ENCODE measurements at regions not wholly inside any gene's neighbourhood (a gene's known extent, or its start where the extent isn't known, plus 50 kb on each side); places are given as distances from the start of the nearest gene placed in this dataset.
A peak's percentile ranks its signal among the peaks of the same experiment; 100 is the strongest.

DNA sequence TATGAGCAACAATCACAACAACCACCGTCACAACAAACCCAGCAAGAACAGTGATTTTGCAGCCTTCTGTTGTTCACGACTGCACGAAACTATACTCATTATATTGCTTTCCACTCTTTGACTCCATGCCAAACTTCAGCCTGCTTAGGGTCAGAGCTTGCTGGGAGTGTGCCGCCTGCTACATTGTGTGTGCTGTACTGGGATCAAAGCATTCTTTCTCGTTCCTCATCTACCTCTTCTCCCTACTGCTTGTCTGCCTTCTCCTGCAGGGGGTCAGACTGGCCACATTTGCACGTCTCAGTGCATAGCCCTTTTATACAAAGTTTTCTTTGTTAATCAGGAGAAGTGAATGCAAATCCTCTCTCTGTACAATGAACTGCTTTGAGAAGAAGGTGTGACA, 401.6 kb upstream of the CITED2 start:
- TF ChIP-seq ZFX (IDR thresholded peaks at IDR 0.05; ENCODE audit: borderline replicate concordance) = no peak
- TF ChIP-seq, protein P1, sequence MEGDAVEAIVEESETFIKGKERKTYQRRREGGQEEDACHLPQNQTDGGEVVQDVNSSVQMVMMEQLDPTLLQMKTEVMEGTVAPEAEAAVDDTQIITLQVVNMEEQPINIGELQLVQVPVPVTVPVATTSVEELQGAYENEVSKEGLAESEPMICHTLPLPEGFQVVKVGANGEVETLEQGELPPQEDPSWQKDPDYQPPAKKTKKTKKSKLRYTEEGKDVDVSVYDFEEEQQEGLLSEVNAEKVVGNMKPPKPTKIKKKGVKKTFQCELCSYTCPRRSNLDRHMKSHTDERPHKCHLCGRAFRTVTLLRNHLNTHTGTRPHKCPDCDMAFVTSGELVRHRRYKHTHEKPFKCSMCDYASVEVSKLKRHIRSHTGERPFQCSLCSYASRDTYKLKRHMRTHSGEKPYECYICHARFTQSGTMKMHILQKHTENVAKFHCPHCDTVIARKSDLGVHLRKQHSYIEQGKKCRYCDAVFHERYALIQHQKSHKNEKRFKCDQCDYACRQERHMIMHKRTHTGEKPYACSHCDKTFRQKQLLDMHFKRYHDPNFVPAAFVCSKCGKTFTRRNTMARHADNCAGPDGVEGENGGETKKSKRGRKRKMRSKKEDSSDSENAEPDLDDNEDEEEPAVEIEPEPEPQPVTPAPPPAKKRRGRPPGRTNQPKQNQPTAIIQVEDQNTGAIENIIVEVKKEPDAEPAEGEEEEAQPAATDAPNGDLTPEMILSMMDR (IDR thresholded peaks at IDR 0.05) = no peak
- no peak overlapping the region for H3K27ac ChIP-seq

DNA sequence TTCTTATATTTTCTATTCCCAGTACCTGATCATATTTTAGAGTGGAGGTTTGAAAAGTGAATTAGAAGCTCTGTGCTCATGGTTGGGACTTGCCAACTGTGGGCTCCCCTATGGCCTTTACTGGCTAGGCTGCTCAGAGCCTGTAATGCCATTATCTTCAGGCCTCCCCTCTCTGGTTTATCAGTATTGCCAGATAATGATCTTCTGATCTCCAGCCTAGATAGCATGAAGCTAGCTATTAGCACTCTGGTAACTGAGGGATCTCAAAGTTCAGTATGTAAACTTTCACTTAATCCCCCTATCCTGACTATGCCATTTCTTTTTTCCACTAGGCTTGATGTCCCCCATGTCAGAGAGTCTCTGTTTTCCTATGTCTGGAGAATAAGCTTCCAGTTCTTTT, 393.7 kb upstream of the CITED2 start:
- no peak overlapping the region for H3K27ac ChIP-seq
- TF ChIP-seq, protein P1 (IDR thresholded peaks at IDR 0.05) = no peak
- no peak for TF ChIP-seq ZFX (IDR thresholded peaks at IDR 0.05; ENCODE audit: borderline replicate concordance)

DNA sequence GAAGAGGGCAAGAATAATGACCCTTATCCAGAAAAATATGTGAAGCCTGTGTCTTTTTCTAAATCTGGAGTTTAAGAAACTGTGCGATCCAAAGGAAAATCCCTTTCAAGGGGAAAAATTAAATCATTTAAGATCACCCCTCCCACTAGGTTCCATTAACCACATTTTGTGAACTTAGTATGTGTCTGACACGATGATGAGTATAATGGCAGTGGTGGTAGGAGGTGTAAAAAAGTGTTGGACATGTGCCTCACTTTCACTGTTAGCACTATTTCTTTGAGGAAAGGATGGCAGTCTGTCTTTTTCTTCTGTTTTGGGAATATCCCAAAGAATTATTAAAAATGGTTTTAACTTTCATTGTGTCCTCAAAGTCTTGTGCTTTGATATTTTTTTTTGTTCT, 392.3 kb upstream of the CITED2 start:
- H3K27ac ChIP-seq = peak overlapping the region; percentile 52; the same call in 1 of the 2 replicates
- TF ChIP-seq, protein P1 (IDR thresholded peaks at IDR 0.05) = no peak
- no peak for TF ChIP-seq ZFX (IDR thresholded peaks at IDR 0.05; ENCODE audit: borderline replicate concordance)

DNA sequence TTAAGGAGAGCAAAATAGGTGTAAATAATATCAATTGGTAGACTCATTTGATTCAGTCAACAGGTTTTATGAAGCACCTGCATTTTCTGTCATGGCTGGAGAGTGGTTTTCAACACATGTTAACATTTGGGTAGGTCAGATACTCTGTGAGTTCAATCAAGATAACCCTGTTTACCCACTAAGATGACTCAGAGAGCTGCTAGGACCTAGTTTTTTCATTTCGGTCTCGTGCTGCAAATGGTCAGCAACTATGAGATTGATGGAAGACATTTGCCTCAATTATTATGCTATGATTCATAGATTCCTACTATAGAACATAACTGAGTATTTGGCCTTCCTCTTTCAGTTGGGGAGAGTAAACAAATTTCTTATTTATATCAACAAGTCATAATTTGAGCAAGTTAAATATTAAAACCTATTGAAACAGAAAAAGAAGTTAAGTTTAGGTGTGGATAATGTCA, 391.4 kb upstream of the CITED2 start:
- H3K27ac ChIP-seq = peak overlapping the region; percentile 52
- TF ChIP-seq ZFX (IDR thresholded peaks at IDR 0.05; ENCODE audit: borderline replicate concordance) = no peak
- TF ChIP-seq, protein P1 (IDR thresholded peaks at IDR 0.05) = no peak

DNA sequence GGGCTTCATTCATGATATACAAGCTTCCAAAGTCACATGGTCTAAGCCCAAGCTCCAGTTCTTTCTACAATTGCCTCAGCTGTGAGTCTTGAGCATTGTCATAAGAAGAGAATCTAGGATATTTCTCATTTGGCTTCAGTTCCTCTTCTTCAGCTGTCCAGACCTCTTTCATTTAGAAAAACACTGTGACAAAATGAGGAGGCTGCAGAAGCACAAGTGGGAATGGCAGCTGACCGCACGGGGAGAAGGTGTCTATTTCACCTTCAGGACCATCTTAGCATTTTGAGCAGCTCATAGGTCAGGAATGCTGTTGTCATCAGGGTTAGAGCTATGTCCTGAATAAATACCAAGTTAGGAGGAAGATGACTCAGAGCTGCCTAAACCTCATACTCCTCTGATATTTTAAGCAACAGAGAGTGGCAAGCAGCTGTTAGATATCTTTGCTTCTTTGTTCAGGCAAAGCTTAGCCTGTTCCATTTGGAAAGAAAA, 390.1 kb upstream of the CITED2 start:
- H3K27ac ChIP-seq = peak overlapping the region; percentile 52

DNA sequence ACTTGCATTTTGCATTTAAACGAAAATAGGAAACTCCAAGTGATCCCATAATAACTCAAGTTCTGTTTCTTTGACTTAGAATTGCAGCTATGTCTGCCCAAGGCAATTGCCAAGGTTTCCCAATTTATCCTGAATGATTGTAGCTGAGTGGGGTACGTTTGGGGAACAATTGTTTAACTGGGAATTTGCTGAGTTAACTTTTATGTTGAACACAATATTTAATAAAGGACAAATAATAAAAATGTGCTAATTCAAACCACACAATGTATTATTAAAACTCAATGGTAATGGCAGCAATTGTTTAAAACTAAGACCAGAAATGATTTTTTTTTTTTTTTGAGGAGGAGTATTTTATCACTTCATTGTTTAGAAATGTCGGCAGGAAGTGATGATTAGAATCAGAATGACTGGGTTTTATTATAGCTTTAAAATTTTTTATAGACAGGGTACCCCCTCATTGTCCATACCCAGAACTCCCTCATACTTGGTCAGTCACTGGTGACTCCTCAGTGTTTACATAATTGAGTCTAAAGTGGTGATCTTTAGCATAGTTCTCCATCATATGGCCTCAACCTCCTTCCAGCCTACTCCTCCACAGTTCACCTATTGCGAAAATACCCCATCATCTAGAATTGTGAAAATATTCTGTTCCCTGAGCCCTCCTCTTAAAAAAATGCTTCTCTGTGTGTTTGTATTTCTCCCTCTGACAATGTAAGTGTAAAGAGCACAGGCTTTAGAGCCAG, 389.2 kb upstream of the CITED2 start:
- TF ChIP-seq, protein P1 (IDR thresholded peaks at IDR 0.05) = no peak
- no peak for TF ChIP-seq ZFX (IDR thresholded peaks at IDR 0.05; ENCODE audit: borderline replicate concordance)
- H3K27ac ChIP-seq = peak overlapping the region; percentile 52; the same call in 1 of the 2 replicates

More for the DNA sequence above, 390.1 kb upstream of the CITED2 start:
- TF ChIP-seq, protein P1 (IDR thresholded peaks at IDR 0.05) = no peak
- TF ChIP-seq ZFX (IDR thresholded peaks at IDR 0.05; ENCODE audit: borderline replicate concordance) = no peak

DNA sequence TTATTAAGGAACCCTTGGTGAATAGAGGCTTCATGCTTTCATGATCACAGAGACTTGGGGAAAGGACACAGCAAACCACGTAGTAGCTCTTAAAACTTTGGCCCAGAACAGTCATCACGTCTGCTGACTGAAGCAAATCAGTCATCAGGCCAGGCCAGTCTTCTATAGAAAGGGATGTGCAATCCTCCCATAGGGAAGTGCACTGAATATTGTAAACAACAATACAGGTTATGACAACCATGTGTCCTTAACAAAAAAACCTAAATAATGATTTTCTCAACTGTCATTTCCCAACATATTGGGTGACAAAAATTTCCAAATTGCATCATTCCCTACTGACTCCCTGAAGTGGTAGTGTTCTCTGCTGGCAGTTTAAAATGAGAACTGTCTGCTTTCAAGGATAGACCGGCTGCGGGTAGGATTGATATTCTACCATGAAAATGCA, 388.2 kb upstream of the CITED2 start:
- no peak overlapping the region for H3K27ac ChIP-seq
- no peak for TF ChIP-seq ZFX (IDR thresholded peaks at IDR 0.05; ENCODE audit: borderline replicate concordance)
- TF ChIP-seq, protein P1 (IDR thresholded peaks at IDR 0.05) = no peak
